GM19025 (cell line): ENCODE measurements at regions not wholly inside any gene's neighbourhood (a gene's known extent, or its start where the extent isn't known, plus 50 kb on each side); places are given as distances from the start of the nearest gene placed in this dataset.

Experiments used
- ATAC-seq: cut with Tn5 transposase; IDR thresholded peaks from one replicate; pipeline ENCODE4 v1.9.1; 2021; ENCODE audit warnings: mild to moderate bottlenecking, low read depth, moderate library complexity; ENCODE audit not compliant: unreplicated experiment

GRCh38 chr13:56216221-56216620 lies 924.5 kb upstream of the PRR20A start:
- ATAC-seq = no peak

GRCh38 chr13:56247692-56248091 lies 893.0 kb upstream of the PRR20A start:
- ATAC-seq = no peak

- no peak for ATAC-seq
Observed at GRCh38 chr13:56271686-56272085, 869.0 kb upstream of the PRR20A start.

GRCh38 chr13:56283262-56283828 lies 857.4 kb upstream of the PRR20A start:
- no peak for ATAC-seq

- ATAC-seq = no peak
Observed at GRCh38 chr13:56299650-56300049, 841.1 kb upstream of the PRR20A start.

- no peak for ATAC-seq
Observed at GRCh38 chr13:56314765-56315164, 826.0 kb upstream of the PRR20A start.

GRCh38 chr13:56317841-56318240 lies 822.9 kb upstream of the PRR20A start:
- ATAC-seq = no peak

- no peak for ATAC-seq
Observed at GRCh38 chr13:56332671-56333070, 808.0 kb upstream of the PRR20A start.

GRCh38 chr13:56335775-56336174 lies 804.9 kb upstream of the PRR20A start:
- no peak for ATAC-seq

GRCh38 chr13:56338421-56338820 lies 802.3 kb upstream of the PRR20A start:
- ATAC-seq = no peak

GRCh38 chr13:56347014-56347413 lies 793.7 kb upstream of the PRR20A start:
- no peak for ATAC-seq

GRCh38 chr13:56349866-56350265 lies 790.9 kb upstream of the PRR20A start:
- no peak for ATAC-seq

- no peak for ATAC-seq
Observed at GRCh38 chr13:56351041-56351440, 789.7 kb upstream of the PRR20A start.

- no peak for ATAC-seq
Observed at GRCh38 chr13:56352361-56352760, 788.4 kb upstream of the PRR20A start.

- ATAC-seq = no peak
Observed at GRCh38 chr13:56352901-56353300, 787.8 kb upstream of the PRR20A start.

GRCh38 chr13:56356690-56357089 lies 784.0 kb upstream of the PRR20A start:
- no peak for ATAC-seq

- ATAC-seq = no peak
Observed at GRCh38 chr13:56378566-56378965, 762.2 kb upstream of the PRR20A start.

GRCh38 chr13:56393549-56393948 lies 747.2 kb upstream of the PRR20A start:
- no peak for ATAC-seq

GRCh38 chr13:56396318-56396717 lies 744.4 kb upstream of the PRR20A start:
- ATAC-seq = no peak

- no peak for ATAC-seq
Observed at GRCh38 chr13:56400774-56401173, 739.9 kb upstream of the PRR20A start.

GRCh38 chr13:56412856-56413255 lies 727.9 kb upstream of the PRR20A start:
- no peak for ATAC-seq

- no peak for ATAC-seq
Observed at GRCh38 chr13:56424246-56424645, 716.5 kb upstream of the PRR20A start.
